ENCODE measurements at regions not wholly inside any gene's neighbourhood (a gene's known extent, or its start where the extent isn't known, plus 50 kb on each side); places are given as distances from the start of the nearest gene placed in this dataset.

- DNase-seq (ENCODE audit: low read depth in 2 of 2), result no peak
These were observed 299.3 kb downstream of the ANXA1 start for GRCh38 chr9:73451003-73451402.

- DNase-seq (ENCODE audit: low read depth in 2 of 2), result no peak
These were observed 308.2 kb downstream of the ANXA1 start for GRCh38 chr9:73459817-73460216.

GRCh38 chr9:73468716-73469115 is 317.1 kb downstream of the ANXA1 start:
- no peak for DNase-seq (ENCODE audit: low read depth in 2 of 2)

- DNase-seq (ENCODE audit: low read depth in 2 of 2), result no peak
These were observed 319.1 kb downstream of the ANXA1 start for GRCh38 chr9:73470766-73471165.

GRCh38 chr9:73474002-73474600 is 322.4 kb downstream of the ANXA1 start:
- no peak for DNase-seq (ENCODE audit: low read depth in 2 of 2)

GRCh38 chr9:73474625-73475024 is 323.0 kb downstream of the ANXA1 start:
- DNase-seq (ENCODE audit: low read depth in 2 of 2), result no peak

GRCh38 chr9:73494894-73495293 is 343.2 kb downstream of the ANXA1 start:
- no peak for DNase-seq (ENCODE audit: low read depth in 2 of 2)

- no peak for DNase-seq (ENCODE audit: low read depth in 2 of 2)
These were observed 346.1 kb downstream of the ANXA1 start for GRCh38 chr9:73497796-73498195.

GRCh38 chr9:73515216-73515615 is 363.6 kb downstream of the ANXA1 start:
- no peak for DNase-seq (ENCODE audit: low read depth in 2 of 2)

- no peak for DNase-seq (ENCODE audit: low read depth in 2 of 2)
These were observed 371.7 kb downstream of the ANXA1 start for GRCh38 chr9:73523391-73523790.

- DNase-seq (ENCODE audit: low read depth in 2 of 2), result no peak
These were observed 373.7 kb downstream of the ANXA1 start for GRCh38 chr9:73525350-73525749.

- no peak for DNase-seq (ENCODE audit: low read depth in 2 of 2)
These were observed 375.9 kb downstream of the ANXA1 start for GRCh38 chr9:73527521-73527920.

GRCh38 chr9:73528926-73529325 is 377.3 kb downstream of the ANXA1 start:
- DNase-seq (ENCODE audit: low read depth in 2 of 2), result no peak

GRCh38 chr9:73529666-73530065 is 378.0 kb downstream of the ANXA1 start:
- DNase-seq (ENCODE audit: low read depth in 2 of 2), result no peak

- DNase-seq (ENCODE audit: low read depth in 2 of 2), result no peak
These were observed 379.4 kb downstream of the ANXA1 start for GRCh38 chr9:73531051-73531532.

GRCh38 chr9:73531658-73532057 is 380.0 kb downstream of the ANXA1 start:
- no peak for DNase-seq (ENCODE audit: low read depth in 2 of 2)

- DNase-seq (ENCODE audit: low read depth in 2 of 2), result no peak
These were observed 381.3 kb downstream of the ANXA1 start for GRCh38 chr9:73532985-73533384.

GRCh38 chr9:73536403-73536802 is 384.7 kb downstream of the ANXA1 start:
- DNase-seq (ENCODE audit: low read depth in 2 of 2), result no peak

GRCh38 chr9:73537561-73537960 is 385.9 kb downstream of the ANXA1 start:
- DNase-seq (ENCODE audit: low read depth in 2 of 2), result no peak

GRCh38 chr9:73539881-73540390 is 388.3 kb downstream of the ANXA1 start:
- no peak for DNase-seq (ENCODE audit: low read depth in 2 of 2)

- no peak for DNase-seq (ENCODE audit: low read depth in 2 of 2)
These were observed 390.3 kb downstream of the ANXA1 start for GRCh38 chr9:73541923-73542322.

GRCh38 chr9:73543727-73544126 is 392.1 kb downstream of the ANXA1 start:
- DNase-seq (ENCODE audit: low read depth in 2 of 2), result no peak

- DNase-seq (ENCODE audit: low read depth in 2 of 2), result no peak
These were observed 396.5 kb downstream of the ANXA1 start for GRCh38 chr9:73548201-73548600.

GRCh38 chr9:73549991-73550390 is 398.3 kb downstream of the ANXA1 start:
- no peak for DNase-seq (ENCODE audit: low read depth in 2 of 2)
